GM12878 (cell line): ENCODE measurements at regions not wholly inside any gene's neighbourhood (a gene's known extent, or its start where the extent isn't known, plus 50 kb on each side); places are given as distances from the start of the nearest gene placed in this dataset.
A peak's percentile ranks its signal among the peaks of the same experiment; 100 is the strongest.

Experiments used
- ATF2 ChIP-seq: IDR thresholded peaks from 2 replicates; pipeline ENCODE4 v1.6.1; 2012; ENCODE audit warnings: low read length, inconsistent platforms
- BCLAF1 ChIP-seq: fragments of 450-650 bp; IDR thresholded peaks from 2 replicates; pipeline ENCODE4 v1.6.1; 2017; ENCODE audit warnings: antibody characterized with exemption, mild to moderate bottlenecking, moderate library complexity
- DPF2 ChIP-seq: fragments of 450-650 bp; IDR thresholded peaks from 2 replicates; pipeline ENCODE4 v1.6.1; 2017; ENCODE audit warnings: mild to moderate bottlenecking
- E4F1 ChIP-seq: fragments of 450-650 bp; IDR thresholded peaks from 2 replicates; pipeline ENCODE4 v1.6.1; 2018; ENCODE audit warnings: borderline replicate concordance, mild to moderate bottlenecking; ENCODE audit not compliant: partially characterized antibody
- EP300 ChIP-seq, 2 experiments: fragments of 150-350 bp in 1 of 2; IDR thresholded peaks; 2 replicates each; pipeline ENCODE4 v1.6.1; 2011 to 2012; ENCODE audit warnings: low read depth in 2 of 2, low read length in 2 of 2, borderline replicate concordance in 1 of 2, improper control_type of control experiment in 1 of 2, inconsistent platforms in 1 of 2; ENCODE audit not compliant: control insufficient read depth in 1 of 2
- ESRRA ChIP-seq: IDR thresholded peaks from 2 replicates; pipeline ENCODE4 v1.6.1; 2012; ENCODE audit warnings: mild to moderate bottlenecking, low read length, improper control_type of control experiment
- GABPA ChIP-seq: IDR thresholded peaks from 2 replicates; pipeline ENCODE4 v1.6.1; 2014; ENCODE audit warnings: antibody characterized with exemption, low read depth, mild to moderate bottlenecking, inconsistent platforms
- IRF3 ChIP-seq: fragments of 450-650 bp; IDR thresholded peaks from 2 replicates; pipeline ENCODE4 v1.6.1; 2014; ENCODE audit warnings: mild to moderate bottlenecking
- KDM1A ChIP-seq: fragments of 200-600 bp; sonication (generic); IDR thresholded peaks from 2 replicates; pipeline ENCODE4 v1.6.1; 2016; ENCODE audit warnings: borderline replicate concordance
- MEF2B ChIP-seq: fragments of 450-650 bp; IDR thresholded peaks from 2 replicates; pipeline ENCODE4 v1.6.1; 2018; ENCODE audit warnings: mild to moderate bottlenecking, moderate library complexity; ENCODE audit not compliant: partially characterized antibody, poor library complexity, severe bottlenecking
- RAD21 ChIP-seq: IDR thresholded peaks from 2 replicates; pipeline ENCODE4 v1.6.1; 2011; ENCODE audit warnings: mild to moderate bottlenecking, low read depth, low read length, moderate library complexity; ENCODE audit not compliant: insufficient read depth
- SPI1 ChIP-seq: IDR thresholded peaks from 2 replicates; pipeline ENCODE4 v1.6.1; 2011; ENCODE audit warnings: low read depth, mild to moderate bottlenecking, low read length, moderate library complexity, borderline replicate concordance; ENCODE audit not compliant: insufficient read depth
- SREBF1 ChIP-seq: IDR thresholded peaks from 2 replicates; pipeline ENCODE4 v1.6.1; 2012; ENCODE audit warnings: mild to moderate bottlenecking, low read length
- SUPT20H ChIP-seq: IDR thresholded peaks from 2 replicates; pipeline ENCODE4 v1.6.1; 2011; ENCODE audit warnings: low read depth, mild to moderate bottlenecking, low read length, moderate library complexity, borderline replicate concordance; ENCODE audit not compliant: control insufficient read depth
- ZBTB33 ChIP-seq: fragments of 450-650 bp; IDR thresholded peaks from 2 replicates; pipeline ENCODE4 v1.6.1; 2017; ENCODE audit warnings: mild to moderate bottlenecking

- TF ChIP-seq BCLAF1 (no peak), EP300 (IDR thresholded peaks at IDR 0.05; ENCODE audit: borderline replicate concordance in 1 of 2, control insufficient read depth in 1 of 2, low read depth in 2 of 2, low read length in 2 of 2) (0 out of 4 replicates have a peak, but pooled peaks of 1 of the 2 experiments have one; percentile 43), SPI1 (peak; percentile 85; the same call in 1 of the 2 replicates), IRF3 (no peak), ESRRA (no peak), SUPT20H (no peak), SREBF1 (no peak), E4F1 (no peak), ATF2 (0 out of 2 replicates have a peak, but pooled peaks have one; percentile 41), DPF2 (0 out of 2 replicates have a peak, but pooled peaks have one; percentile 18), MEF2B (no peak), RAD21 (no peak), GABPA (no peak), ZBTB33 (no peak), KDM1A (no peak)
Measured at GRCh38 chr5:40376566-40376965, 303.1 kb upstream of the PTGER4 start (continued).
